Left ventricle myocardium inferior (tissue), 1 donor: ENCODE measurements at regions not wholly inside any gene's neighbourhood (a gene's known extent, or its start where the extent isn't known, plus 50 kb on each side); places are given as distances from the start of the nearest gene placed in this dataset.

ENCODE experiments used
- DNase-seq: peaks from one replicate; pipeline ENCODE4 v3.0.0-alpha.2; 2020
- H3K27ac ChIP-seq: fragments of 200-600 bp; replicated peaks from 2 replicates; pipeline ENCODE4 v1.8.0; 2021
- H3K27me3 ChIP-seq: fragments of 200-600 bp; 2 replicates; pipeline ENCODE4 v1.8.0; 2021; ENCODE audit warnings: low read depth
- H3K36me3 ChIP-seq: fragments of 200-600 bp; 2 replicates; pipeline ENCODE4 v1.8.0; 2021
- H3K4me1 ChIP-seq: fragments of 200-600 bp; 2 replicates; pipeline ENCODE4 v1.8.0; 2021
- H3K4me3 ChIP-seq: fragments of 200-600 bp; 2 replicates; pipeline ENCODE4 v1.8.0; 2021; ENCODE audit warnings: mild to moderate bottlenecking, moderate library complexity
- H3K9me3 ChIP-seq: fragments of 200-600 bp; replicated peaks from 2 replicates; pipeline ENCODE4 v1.8.0; 2021
- intact Hi-C: fragments of 100-400 bp; cut with micrococcal nuclease; formaldehyde crosslinking; loops from one replicate; pipeline ENCODE4 v1.11.0; 2022
- TF ChIP-seq, protein P1 (sequence below): fragments of 200-600 bp; IDR thresholded peaks from 2 replicates; pipeline ENCODE4 v1.8.0; 2021; ENCODE audit warnings: antibody characterized with exemption, mild to moderate bottlenecking, borderline replicate concordance
- donor health status: DM: no; HTN: yes; CAD: no; lungs with severe emphysema.

DNA sequence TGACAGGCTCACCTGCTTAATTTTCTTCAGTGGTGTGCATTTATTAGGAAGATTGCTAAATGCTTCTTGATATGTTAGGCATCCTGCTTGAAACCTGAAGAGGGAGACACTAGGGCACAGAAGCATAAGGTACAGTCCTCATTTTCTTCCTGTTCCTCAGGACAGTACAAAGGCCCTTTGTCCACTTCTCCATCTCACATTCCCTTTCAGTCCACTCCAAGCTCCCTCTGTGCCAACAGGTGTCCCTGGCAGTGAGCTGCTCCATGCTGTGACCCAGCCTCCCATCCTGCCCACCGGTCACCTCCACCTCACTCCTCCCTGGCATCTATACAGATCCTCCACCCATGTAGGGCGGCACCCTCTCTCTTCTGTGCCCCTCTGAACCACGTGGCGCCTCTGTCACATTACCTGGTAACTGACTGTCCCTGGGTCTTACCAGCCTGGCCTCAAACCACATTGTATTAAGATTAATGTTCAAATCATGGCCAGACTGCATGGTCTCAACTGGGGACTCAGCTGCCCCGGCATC is 162.8 kb downstream of the VAPA start:
- Histone ChIP-seq H3K4me3 (no peak overlapping the region), H3K27ac (no peak overlapping the region), H3K36me3 (no peaks in the 10 kb centered on the region), H3K27me3 (no peaks in the 10 kb centered on the region), H3K4me1 (peaks cover 4% of the 10 kb centered on the region), H3K9me3 (no peaks in the 10 kb centered on the region)
- intact Hi-C loops, result no loop called here
- TF ChIP-seq, protein P1, sequence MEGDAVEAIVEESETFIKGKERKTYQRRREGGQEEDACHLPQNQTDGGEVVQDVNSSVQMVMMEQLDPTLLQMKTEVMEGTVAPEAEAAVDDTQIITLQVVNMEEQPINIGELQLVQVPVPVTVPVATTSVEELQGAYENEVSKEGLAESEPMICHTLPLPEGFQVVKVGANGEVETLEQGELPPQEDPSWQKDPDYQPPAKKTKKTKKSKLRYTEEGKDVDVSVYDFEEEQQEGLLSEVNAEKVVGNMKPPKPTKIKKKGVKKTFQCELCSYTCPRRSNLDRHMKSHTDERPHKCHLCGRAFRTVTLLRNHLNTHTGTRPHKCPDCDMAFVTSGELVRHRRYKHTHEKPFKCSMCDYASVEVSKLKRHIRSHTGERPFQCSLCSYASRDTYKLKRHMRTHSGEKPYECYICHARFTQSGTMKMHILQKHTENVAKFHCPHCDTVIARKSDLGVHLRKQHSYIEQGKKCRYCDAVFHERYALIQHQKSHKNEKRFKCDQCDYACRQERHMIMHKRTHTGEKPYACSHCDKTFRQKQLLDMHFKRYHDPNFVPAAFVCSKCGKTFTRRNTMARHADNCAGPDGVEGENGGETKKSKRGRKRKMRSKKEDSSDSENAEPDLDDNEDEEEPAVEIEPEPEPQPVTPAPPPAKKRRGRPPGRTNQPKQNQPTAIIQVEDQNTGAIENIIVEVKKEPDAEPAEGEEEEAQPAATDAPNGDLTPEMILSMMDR, result no peak
- DNase-seq, result no peak

DNA sequence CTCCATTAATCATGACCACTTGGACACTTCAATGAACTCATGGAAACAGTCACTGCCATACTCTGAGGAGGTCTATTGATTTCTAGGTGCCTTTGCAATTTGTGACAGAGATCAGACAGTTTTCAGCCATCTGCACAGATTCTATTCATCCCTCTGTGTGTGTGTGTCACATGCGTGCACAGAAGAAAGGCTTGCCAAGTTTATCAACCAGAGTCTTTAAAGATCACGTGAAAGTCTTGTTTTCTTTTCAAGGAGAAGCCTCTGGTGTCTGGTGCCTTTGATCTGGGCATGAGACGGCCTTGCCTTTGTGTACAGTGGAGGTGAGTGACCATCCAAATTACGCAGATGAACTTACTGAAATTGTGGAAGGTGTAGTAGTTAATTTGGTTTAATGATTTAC is 164.2 kb downstream of the VAPA start:
- Histone ChIP-seq H3K36me3 (no peaks in the 10 kb centered on the region), H3K27me3 (no peaks in the 10 kb centered on the region), H3K27ac (no peak overlapping the region), H3K9me3 (peaks cover 8% of the 10 kb centered on the region), H3K4me1 (peaks cover 9% of the 10 kb centered on the region), H3K4me3 (no peak overlapping the region)
- intact Hi-C loops, result no loop called here
- DNase-seq, result no peak
- TF ChIP-seq, protein P1, result no peak

DNA sequence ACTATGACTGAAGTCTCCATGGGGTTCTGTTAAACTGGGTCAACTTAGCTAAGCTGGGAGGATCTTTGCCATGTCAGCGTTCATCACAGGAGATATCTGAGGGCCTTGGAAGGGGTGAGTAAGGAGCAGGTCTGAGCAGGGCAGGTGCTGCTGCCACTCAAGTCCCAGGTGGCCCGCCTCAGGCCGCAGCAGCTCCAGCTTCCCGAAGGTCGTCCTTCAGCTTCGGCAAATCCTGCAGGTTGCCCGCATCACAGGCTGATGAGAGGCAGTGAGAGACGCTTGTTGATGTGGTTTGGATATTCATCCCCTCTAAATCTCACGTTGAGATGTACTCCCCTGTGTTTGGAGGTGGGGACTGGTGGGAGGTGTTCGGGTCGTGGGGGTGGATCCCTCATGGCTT is 166.6 kb downstream of the VAPA start:
- no peak for DNase-seq
- H3K4me3 ChIP-seq, result no peak overlapping the region
- H3K9me3 ChIP-seq, result peaks cover 20% of the 10 kb centered on the region
- intact Hi-C loops, result no loop called here
- no peaks in the 10 kb centered on the region for H3K27me3 ChIP-seq
- peaks cover 9% of the 10 kb centered on the region for H3K4me1 ChIP-seq
- no peak overlapping the region for H3K27ac ChIP-seq
- TF ChIP-seq, protein P1, result no peak
- no peaks in the 10 kb centered on the region for H3K36me3 ChIP-seq

DNA sequence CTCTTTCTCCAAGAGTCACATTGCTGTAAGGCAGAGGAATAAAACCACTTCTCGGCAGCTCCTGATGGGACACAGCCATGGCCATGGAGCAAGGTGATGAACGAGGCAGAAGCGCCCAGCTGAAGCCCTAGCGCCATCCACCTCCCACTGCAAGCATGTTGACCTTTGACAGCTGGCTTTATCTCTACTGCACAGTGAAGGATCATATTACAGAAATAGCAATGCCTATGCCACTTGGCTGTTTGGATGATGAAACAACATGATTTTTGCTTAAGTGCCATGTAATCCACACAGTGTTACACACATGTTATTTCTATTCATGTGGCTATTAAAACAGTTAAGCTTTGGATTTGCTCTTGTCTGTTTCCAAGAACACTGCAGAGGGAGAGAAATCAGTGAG is 167.7 kb downstream of the VAPA start:
- Histone ChIP-seq H3K4me1 (peaks cover 9% of the 10 kb centered on the region), H3K36me3 (no peaks in the 10 kb centered on the region), H3K9me3 (peaks cover 20% of the 10 kb centered on the region), H3K27me3 (no peaks in the 10 kb centered on the region), H3K27ac (no peak overlapping the region), H3K4me3 (no peak overlapping the region)
- intact Hi-C loops, result no loop called here
- no peak for DNase-seq
- TF ChIP-seq, protein P1, result no peak

DNA sequence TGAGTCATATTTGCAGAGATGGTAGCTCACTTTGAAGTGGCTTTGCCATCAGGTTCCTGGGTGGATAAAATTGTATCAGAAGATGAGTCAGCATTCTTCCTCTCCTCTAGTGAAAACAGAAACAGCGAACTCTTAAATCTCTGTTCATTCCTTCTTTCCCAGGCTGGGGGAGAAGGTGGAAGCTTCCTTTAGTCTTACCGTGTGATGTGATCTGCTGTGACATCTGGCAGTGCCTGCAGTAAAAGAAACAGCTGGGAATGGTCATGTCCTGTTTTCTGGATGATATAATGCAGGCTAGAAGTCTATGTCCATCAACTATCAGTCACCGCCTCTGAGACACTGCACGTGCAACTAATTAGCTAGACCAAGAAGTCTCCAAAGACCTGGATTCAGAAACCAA is 171.6 kb downstream of the VAPA start:
- TF ChIP-seq, protein P1, result no peak
- intact Hi-C loops, result no loop called here

More for the DNA sequence above, 171.6 kb downstream of the VAPA start:
- no peak overlapping the region for H3K4me3 ChIP-seq
- no peak overlapping the region for H3K27ac ChIP-seq
- H3K4me1 ChIP-seq, result peaks cover 9% of the 10 kb centered on the region
- no peaks in the 10 kb centered on the region for H3K36me3 ChIP-seq
- H3K9me3 ChIP-seq, result peaks cover 20% of the 10 kb centered on the region
- no peaks in the 10 kb centered on the region for H3K27me3 ChIP-seq
- no peak for DNase-seq
